H1 (cell line): ENCODE measurements at regions not wholly inside any gene's neighbourhood (a gene's known extent, or its start where the extent isn't known, plus 50 kb on each side); places are given as distances from the start of the nearest gene placed in this dataset.

Experiments used
- BRCA1 ChIP-seq: IDR thresholded peaks from 2 replicates; pipeline ENCODE4 v1.6.1; 2012; ENCODE audit warnings: low read depth, low read length, improper control_type of control experiment
- CTBP2 ChIP-seq: IDR thresholded peaks from 2 replicates; pipeline ENCODE4 v1.7.0; 2011; ENCODE audit warnings: borderline replicate concordance, mild to moderate bottlenecking, moderate library complexity, mixed read lengths, low read length; ENCODE audit not compliant: insufficient read depth, insufficient read length
- CTCF ChIP-seq, 3 experiments: IDR thresholded peaks; 1 replicate in 2 of 3; 2 replicates in 1 of 3; pipeline versions ENCODE4 v1.5.1 to v1.6.1; 2011; ENCODE audit warnings: low read length in 3 of 3, mild to moderate bottlenecking in 3 of 3, inconsistent platforms in 2 of 3, low read depth in 1 of 3, moderate library complexity in 1 of 3; ENCODE audit not compliant: insufficient read depth in 1 of 3; ENCODE audit errors: control extremely low read depth in 1 of 3
- EZH2 ChIP-seq: fragments of 200-600 bp; sonication (generic); IDR thresholded peaks from 2 replicates; pipeline ENCODE4 v1.7.1; 2012; ENCODE audit warnings: low read depth, mild to moderate bottlenecking, moderate library complexity, low read length, inconsistent platforms; ENCODE audit not compliant: severe bottlenecking
- GABPA ChIP-seq: IDR thresholded peaks from 2 replicates; pipeline ENCODE4 v1.6.1; 2011; ENCODE audit warnings: mild to moderate bottlenecking, low read length, moderate library complexity, borderline replicate concordance; ENCODE audit not compliant: insufficient read depth
- KDM1A ChIP-seq: fragments of 200-600, 300-600 bp; sonication (generic); IDR thresholded peaks from 2 replicates; pipeline ENCODE4 v1.7.1; 2016; ENCODE audit warnings: mild to moderate bottlenecking, low read length, borderline replicate concordance
- MAX ChIP-seq: IDR thresholded peaks from 2 replicates; pipeline ENCODE4 v1.6.1; 2012; ENCODE audit warnings: inconsistent platforms
- POLR2AphosphoS5 ChIP-seq: IDR thresholded peaks from 2 replicates; pipeline ENCODE4 v1.6.1; 2011; ENCODE audit warnings: low read depth, low read length
- RXRA ChIP-seq: IDR thresholded peaks from 2 replicates; pipeline ENCODE4 v1.6.1; 2011; ENCODE audit warnings: low read depth, mild to moderate bottlenecking, low read length, moderate library complexity; ENCODE audit not compliant: insufficient read depth
- TCF12 ChIP-seq: IDR thresholded peaks from 2 replicates; pipeline ENCODE4 v1.6.1; 2011; ENCODE audit warnings: low read depth, mild to moderate bottlenecking, low read length
- TEAD4 ChIP-seq: IDR thresholded peaks from 2 replicates; pipeline ENCODE4 v1.6.1; 2012; ENCODE audit warnings: low read depth, low read length, inconsistent platforms, mixed read lengths

- no peak for TF ChIP-seq EZH2
- TF ChIP-seq CTCF (IDR thresholded peaks at IDR 0.05; ENCODE audit: control extremely low read depth in 1 of 3, insufficient read depth in 1 of 3, low read depth in 1 of 3, low read length in 3 of 3), result no peak
- TF ChIP-seq CTBP2, result no peak
- TF ChIP-seq BRCA1, result no peak
- no peak for TF ChIP-seq TCF12
- TF ChIP-seq POLR2AphosphoS5, result no peak
- TF ChIP-seq KDM1A, result no peak
- no peak for TF ChIP-seq RXRA
- no peak for TF ChIP-seq MAX
- no peak for TF ChIP-seq GABPA
- TF ChIP-seq TEAD4, result no peak
Measured at GRCh38 chr6:138018297-138018696, 88.9 kb downstream of the PERP start.
